ENCODE measurements at regions not wholly inside any gene's neighbourhood (a gene's known extent, or its start where the extent isn't known, plus 50 kb on each side); places are given as distances from the start of the nearest gene placed in this dataset.

- ATAC-seq (ENCODE audit: low FRiP score in 2 of 2), result no peak
Measured at GRCh38 chr5:148937830-148938521, 111.6 kb downstream of the ADRB2 start.

GRCh38 chr5:148938522-148938882, 112.1 kb downstream of the ADRB2 start:
- H3K27ac ChIP-seq, result no peak overlapping the region
- no peaks in the 10 kb centered on the region for H3K36me3 ChIP-seq
- no peaks in the 10 kb centered on the region for H3K27me3 ChIP-seq
- H3K9me3 ChIP-seq, result no peaks in the 10 kb centered on the region
- no peak for DNase-seq
- no peak for ATAC-seq (ENCODE audit: low FRiP score in 2 of 2)
- 96 to 100% methylated on average over 3 of the region's 3 CpGs for WGBS, 2 donors
- no peak for TF ChIP-seq CTCF (IDR thresholded peaks at IDR 0.05)
- TF ChIP-seq POLR2A (IDR thresholded peaks at IDR 0.05), result no peak
- TF ChIP-seq POLR2AphosphoS5 (IDR thresholded peaks at IDR 0.05), result no peak
- no peak for TF ChIP-seq EP300 (IDR thresholded peaks at IDR 0.05)
- peaks cover 0 to 8% (median 5%) of the 10 kb centered on the region in 4 donors for H3K4me1 ChIP-seq
- no peak overlapping the region for H3K4me3 ChIP-seq

More at GRCh38 chr5:148937830-148938521, 111.6 kb downstream of the ADRB2 start:
- DNase-seq, result no peak
- Histone ChIP-seq H3K4me1 (peaks cover 0 to 8% (median 5%) of the 10 kb centered on the region in 4 donors), H3K27me3 (no peaks in the 10 kb centered on the region), H3K36me3 (no peaks in the 10 kb centered on the region), H3K27ac (no peak overlapping the region), H3K9me3 (no peaks in the 10 kb centered on the region), H3K4me3 (no peak overlapping the region)
- 88 to 93% methylated on average over 4 of the region's 4 CpGs for WGBS, 2 donors
- TF ChIP-seq POLR2AphosphoS5 (IDR thresholded peaks at IDR 0.05) (no peak), POLR2A (IDR thresholded peaks at IDR 0.05) (no peak), EP300 (IDR thresholded peaks at IDR 0.05) (no peak), CTCF (IDR thresholded peaks at IDR 0.05) (no peak)

GRCh38 chr5:148939676-148940075, 113.3 kb downstream of the ADRB2 start:
- Histone ChIP-seq H3K27ac (no peak overlapping the region), H3K36me3 (no peaks in the 10 kb centered on the region), H3K4me3 (no peak overlapping the region), H3K9me3 (no peaks in the 10 kb centered on the region), H3K27me3 (no peaks in the 10 kb centered on the region), H3K4me1 (peaks cover 0 to 8% (median 5%) of the 10 kb centered on the region in 4 donors)
- WGBS, 2 donors, result 96 to 100% methylated on average over 1 of the region's 1 CpG
- no peak for TF ChIP-seq CTCF (IDR thresholded peaks at IDR 0.05)
- TF ChIP-seq POLR2A (IDR thresholded peaks at IDR 0.05), result no peak
- no peak for TF ChIP-seq POLR2AphosphoS5 (IDR thresholded peaks at IDR 0.05)
- TF ChIP-seq EP300 (IDR thresholded peaks at IDR 0.05), result no peak
- no peak for DNase-seq
- ATAC-seq (ENCODE audit: low FRiP score in 2 of 2), result no peak

DNA sequence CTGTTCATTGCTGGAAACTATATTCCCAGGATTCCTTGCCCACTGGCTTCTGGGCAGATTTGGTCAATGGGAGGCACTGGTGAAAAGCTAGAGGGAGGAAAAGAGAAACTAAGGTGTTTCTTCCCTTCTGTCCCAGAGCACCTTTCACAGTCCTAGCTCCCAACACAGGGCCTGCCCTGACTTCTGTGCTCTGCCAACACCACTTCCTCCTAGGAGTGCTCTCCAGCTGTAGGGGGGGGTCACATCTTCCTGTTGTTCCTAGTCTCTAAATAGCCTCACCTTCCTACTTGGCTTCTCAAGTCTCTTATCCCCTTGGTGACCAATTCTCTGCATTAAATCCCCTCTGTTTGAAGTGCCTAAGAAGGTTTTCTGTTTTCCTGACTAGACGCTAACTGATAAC, 115.4 kb downstream of the ADRB2 start:
- no peak for TF ChIP-seq EP300 (IDR thresholded peaks at IDR 0.05)
- TF ChIP-seq CTCF (IDR thresholded peaks at IDR 0.05), result no peak
- TF ChIP-seq POLR2A (IDR thresholded peaks at IDR 0.05), result no peak
- TF ChIP-seq POLR2AphosphoS5 (IDR thresholded peaks at IDR 0.05), result no peak
- H3K27ac ChIP-seq, result no peak overlapping the region
- peaks cover 0 to 8% (median 5%) of the 10 kb centered on the region in 4 donors for H3K4me1 ChIP-seq
- WGBS, 2 donors, result 75% methylated on average over 1 of the region's 1 CpG; no CpG with 5 or more reads in 1 of the 2 donors
- DNase-seq, result no peak
- no peak overlapping the region for H3K4me3 ChIP-seq
- H3K36me3 ChIP-seq, result no peaks in the 10 kb centered on the region
- no peaks in the 10 kb centered on the region for H3K9me3 ChIP-seq
- ATAC-seq (ENCODE audit: low FRiP score in 2 of 2), result no peak
- H3K27me3 ChIP-seq, result no peaks in the 10 kb centered on the region
